B cell (primary cell): ENCODE measurements at regions not wholly inside any gene's neighbourhood (a gene's known extent, or its start where the extent isn't known, plus 50 kb on each side); places are given as distances from the start of the nearest gene placed in this dataset.

ENCODE experiments used
- CTCF ChIP-seq: fragments of 200-600 bp; IDR thresholded peaks from one replicate; pipeline ENCODE4 v1.8.0; 2022; ENCODE audit warnings: antibody characterized with exemption, mild to moderate bottlenecking
- EZH2 ChIP-seq: IDR thresholded peaks from 2 replicates; pipeline ENCODE4 v1.6.1; 2012; ENCODE audit warnings: borderline replicate concordance, low read depth, mild to moderate bottlenecking, moderate library complexity, low read length; ENCODE audit not compliant: insufficient read depth, poor library complexity, severe bottlenecking

- no peak for TF ChIP-seq CTCF
- TF ChIP-seq EZH2, result no peak
These were observed 180.3 kb downstream of the TTLL2 start for GRCh38 chr6:167505199-167505598.
